ENCODE measurements at regions not wholly inside any gene's neighbourhood (a gene's known extent, or its start where the extent isn't known, plus 50 kb on each side); places are given as distances from the start of the nearest gene placed in this dataset.

DNA sequence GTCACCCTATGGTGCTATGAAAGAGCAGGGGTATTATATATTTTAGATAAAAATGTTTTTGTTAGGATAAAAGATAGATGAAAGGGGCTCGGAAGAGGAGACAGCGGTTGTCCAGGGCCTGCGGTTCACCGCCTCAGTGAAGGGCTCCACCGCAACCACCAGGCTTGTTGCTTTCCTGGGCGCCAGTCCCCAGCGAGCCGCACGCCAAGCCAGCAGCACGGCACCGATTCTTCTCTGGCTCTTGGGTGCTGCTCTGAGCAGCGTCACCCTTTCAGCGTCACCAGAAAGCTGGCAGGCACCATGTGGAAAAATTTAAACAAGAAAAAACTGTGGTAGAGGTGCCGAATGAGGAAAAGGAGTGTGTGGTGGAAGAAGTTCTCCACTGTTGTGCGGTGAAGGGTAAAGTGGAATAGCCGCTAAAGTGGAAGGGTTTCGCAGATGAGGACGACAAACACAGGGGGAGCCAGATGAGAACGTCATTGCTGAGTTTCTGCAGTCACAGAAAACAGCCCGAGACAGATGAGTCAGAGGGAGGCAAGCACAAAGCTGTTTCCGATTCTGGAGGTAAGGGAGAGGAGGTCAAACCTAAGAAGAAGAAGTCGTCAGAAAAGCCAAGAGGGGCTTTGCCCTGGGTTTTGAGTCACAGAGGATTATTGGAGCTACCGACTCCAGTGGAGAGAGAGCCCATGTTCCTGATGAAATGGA lies 569.2 kb downstream of the ZBBX start:
- TF ChIP-seq, protein P1, sequence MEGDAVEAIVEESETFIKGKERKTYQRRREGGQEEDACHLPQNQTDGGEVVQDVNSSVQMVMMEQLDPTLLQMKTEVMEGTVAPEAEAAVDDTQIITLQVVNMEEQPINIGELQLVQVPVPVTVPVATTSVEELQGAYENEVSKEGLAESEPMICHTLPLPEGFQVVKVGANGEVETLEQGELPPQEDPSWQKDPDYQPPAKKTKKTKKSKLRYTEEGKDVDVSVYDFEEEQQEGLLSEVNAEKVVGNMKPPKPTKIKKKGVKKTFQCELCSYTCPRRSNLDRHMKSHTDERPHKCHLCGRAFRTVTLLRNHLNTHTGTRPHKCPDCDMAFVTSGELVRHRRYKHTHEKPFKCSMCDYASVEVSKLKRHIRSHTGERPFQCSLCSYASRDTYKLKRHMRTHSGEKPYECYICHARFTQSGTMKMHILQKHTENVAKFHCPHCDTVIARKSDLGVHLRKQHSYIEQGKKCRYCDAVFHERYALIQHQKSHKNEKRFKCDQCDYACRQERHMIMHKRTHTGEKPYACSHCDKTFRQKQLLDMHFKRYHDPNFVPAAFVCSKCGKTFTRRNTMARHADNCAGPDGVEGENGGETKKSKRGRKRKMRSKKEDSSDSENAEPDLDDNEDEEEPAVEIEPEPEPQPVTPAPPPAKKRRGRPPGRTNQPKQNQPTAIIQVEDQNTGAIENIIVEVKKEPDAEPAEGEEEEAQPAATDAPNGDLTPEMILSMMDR (IDR thresholded peaks at IDR 0.05) = no peak
- no peaks in the 10 kb centered on the region for H3K4me1 Mint-ChIP-seq (ENCODE audit: unreplicated experiment)
- H3K4me3 Mint-ChIP-seq (ENCODE audit: unreplicated experiment) = no peak overlapping the region
- H3K9me3 Mint-ChIP-seq (ENCODE audit: unreplicated experiment) = peaks cover 9% of the 10 kb centered on the region
- no peak for DNase-seq (ENCODE audit: extremely low spot score, unreplicated experiment)
- H3K27ac Mint-ChIP-seq (ENCODE audit: unreplicated experiment) = no peak overlapping the region
- no peaks in the 10 kb centered on the region for H3K36me3 Mint-ChIP-seq (ENCODE audit: unreplicated experiment)
- H3K27me3 Mint-ChIP-seq (ENCODE audit: unreplicated experiment) = peaks cover 2% of the 10 kb centered on the region

DNA sequence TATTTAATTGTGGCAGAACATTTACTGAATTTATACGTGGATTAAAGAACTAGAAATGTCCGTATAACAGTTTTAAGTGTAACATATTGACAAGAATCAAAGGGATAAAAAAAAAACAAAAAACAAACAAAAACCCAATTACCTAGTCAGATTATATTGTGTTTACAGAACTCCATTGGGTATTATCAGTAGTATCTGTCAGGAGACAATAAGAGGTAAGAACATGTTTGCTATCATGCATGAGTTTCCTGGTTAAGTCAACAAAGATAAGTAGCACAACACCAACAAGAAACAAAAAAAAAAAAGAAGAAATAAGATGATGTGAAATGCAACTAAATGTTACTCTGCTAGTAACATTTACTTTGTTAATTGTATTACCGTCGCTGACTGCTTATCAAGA lies 570.6 kb downstream of the ZBBX start:
- H3K4me3 Mint-ChIP-seq (ENCODE audit: unreplicated experiment) = no peak overlapping the region
- TF ChIP-seq, protein P1 (IDR thresholded peaks at IDR 0.05) = no peak
- no peak overlapping the region for H3K27ac Mint-ChIP-seq (ENCODE audit: unreplicated experiment)
- H3K4me1 Mint-ChIP-seq (ENCODE audit: unreplicated experiment) = no peaks in the 10 kb centered on the region
- no peaks in the 10 kb centered on the region for H3K36me3 Mint-ChIP-seq (ENCODE audit: unreplicated experiment)
- peaks cover 2% of the 10 kb centered on the region for H3K27me3 Mint-ChIP-seq (ENCODE audit: unreplicated experiment)
- peaks cover 10% of the 10 kb centered on the region for H3K9me3 Mint-ChIP-seq (ENCODE audit: unreplicated experiment)
- DNase-seq (ENCODE audit: extremely low spot score, unreplicated experiment) = no peak

DNA sequence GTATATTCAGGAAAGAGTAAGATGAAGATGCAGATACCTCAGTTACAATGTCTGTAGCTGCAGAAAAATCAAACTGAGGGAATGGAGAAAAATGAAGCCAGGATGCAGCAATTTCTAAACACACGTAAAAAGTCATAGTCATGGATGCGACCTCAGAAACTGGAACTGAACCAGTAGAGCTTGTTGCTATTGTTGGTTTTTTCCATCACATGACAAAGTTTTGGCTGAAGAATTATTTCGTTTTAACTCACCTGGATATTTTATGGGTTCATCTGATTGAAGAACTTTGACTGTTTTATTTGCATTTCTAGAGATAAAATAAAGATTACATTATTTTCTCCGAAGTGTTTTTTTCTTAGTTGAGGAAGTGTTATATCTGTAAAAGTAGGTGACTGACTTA lies 591.2 kb downstream of the ZBBX start:
- no peak overlapping the region for H3K4me3 Mint-ChIP-seq (ENCODE audit: unreplicated experiment)
- H3K36me3 Mint-ChIP-seq (ENCODE audit: unreplicated experiment) = no peaks in the 10 kb centered on the region
- TF ChIP-seq, protein P1 (IDR thresholded peaks at IDR 0.05) = no peak
- DNase-seq (ENCODE audit: extremely low spot score, unreplicated experiment) = no peak
- H3K27me3 Mint-ChIP-seq (ENCODE audit: unreplicated experiment) = peaks cover 3% of the 10 kb centered on the region
- H3K27ac Mint-ChIP-seq (ENCODE audit: unreplicated experiment) = no peak overlapping the region
- no peaks in the 10 kb centered on the region for H3K4me1 Mint-ChIP-seq (ENCODE audit: unreplicated experiment)
- no peaks in the 10 kb centered on the region for H3K9me3 Mint-ChIP-seq (ENCODE audit: unreplicated experiment)

DNA sequence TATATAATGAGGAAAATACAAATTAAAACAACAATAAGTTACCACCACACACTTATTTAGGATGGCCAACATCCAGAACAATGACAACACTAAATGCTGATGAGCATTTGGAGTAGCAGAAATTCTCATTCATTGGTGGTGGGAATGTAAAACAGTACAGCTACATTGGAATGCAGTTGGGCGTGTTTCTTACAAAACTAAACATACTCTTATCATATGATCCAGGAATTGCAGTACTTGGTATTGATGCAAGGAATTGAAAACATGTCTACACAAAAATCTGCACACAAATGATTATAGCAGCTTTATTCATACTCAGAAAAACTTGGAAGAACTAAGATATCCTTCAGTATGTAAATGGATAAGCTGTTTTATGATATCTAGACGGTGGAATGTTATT lies 594.2 kb downstream of the ZBBX start:
- Mint-ChIP-seq H3K27ac (ENCODE audit: unreplicated experiment) (no peak overlapping the region), H3K4me1 (ENCODE audit: unreplicated experiment) (no peaks in the 10 kb centered on the region), H3K4me3 (ENCODE audit: unreplicated experiment) (no peak overlapping the region), H3K27me3 (ENCODE audit: unreplicated experiment) (no peaks in the 10 kb centered on the region), H3K36me3 (ENCODE audit: unreplicated experiment) (no peaks in the 10 kb centered on the region), H3K9me3 (ENCODE audit: unreplicated experiment) (peaks cover 16% of the 10 kb centered on the region)
- no peak for DNase-seq (ENCODE audit: extremely low spot score, unreplicated experiment)
- TF ChIP-seq, protein P1 (IDR thresholded peaks at IDR 0.05) = no peak

DNA sequence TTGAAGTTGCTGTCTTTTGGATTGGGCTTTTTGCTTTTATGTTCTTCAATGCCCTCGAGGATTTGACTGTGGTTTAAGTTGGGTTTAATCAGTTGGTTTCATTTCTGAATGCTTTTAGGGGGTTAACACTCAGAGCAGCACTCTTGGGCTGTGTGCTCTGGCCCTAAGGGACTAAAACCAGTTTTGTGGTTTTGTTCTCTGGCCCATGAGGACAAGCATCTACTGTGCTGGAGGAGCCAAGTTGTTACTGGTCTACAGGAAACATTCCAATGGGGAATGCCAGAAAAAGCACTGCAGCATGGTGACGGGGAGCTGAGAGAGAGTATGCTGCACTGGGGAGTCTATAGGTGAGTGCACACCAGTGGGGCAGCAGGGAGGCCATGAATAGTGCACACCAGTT lies 596.9 kb downstream of the ZBBX start:
- Mint-ChIP-seq H3K27ac (ENCODE audit: unreplicated experiment) (no peak overlapping the region), H3K4me1 (ENCODE audit: unreplicated experiment) (no peaks in the 10 kb centered on the region), H3K27me3 (ENCODE audit: unreplicated experiment) (no peaks in the 10 kb centered on the region), H3K9me3 (ENCODE audit: unreplicated experiment) (peaks cover 16% of the 10 kb centered on the region), H3K36me3 (ENCODE audit: unreplicated experiment) (no peaks in the 10 kb centered on the region), H3K4me3 (ENCODE audit: unreplicated experiment) (no peak overlapping the region)
- DNase-seq (ENCODE audit: extremely low spot score, unreplicated experiment) = no peak
- TF ChIP-seq, protein P1 (IDR thresholded peaks at IDR 0.05) = no peak

Data from osteocyte (in vitro differentiated cells).